SK-N-SH treated with all-trans-retinoic acid at 6 μM for 48 hours (cell line): ENCODE measurements at regions not wholly inside any gene's neighbourhood (a gene's known extent, or its start where the extent isn't known, plus 50 kb on each side); places are given as distances from the start of the nearest gene placed in this dataset.

Experiments used
- ATAC-seq: fragments of 200-7000 bp; cut with Tn5 transposase; 3 replicates; pipeline ENCODE4 v1.9.1; 2020; ENCODE audit warnings: mild to moderate bottlenecking, moderate library complexity
- ARNTL ChIP-seq: fragments of 450-650 bp; formaldehyde crosslinking; IDR thresholded peaks from 2 replicates; pipeline ENCODE4 v1.5.0; 2020; ENCODE audit warnings: low read depth, mild to moderate bottlenecking, moderate library complexity, borderline replicate concordance
- BACH2 ChIP-seq: fragments of 250-450 bp; sonication (Bioruptor Pico); IDR thresholded peaks from 2 replicates; pipeline ENCODE4 v1.9.0; 2021; ENCODE audit warnings: mild to moderate bottlenecking, borderline replicate concordance
- CSDC2 ChIP-seq: fragments of 250-450 bp; sonication (Bioruptor Pico); IDR thresholded peaks from 2 replicates; pipeline ENCODE4 v1.5.0; 2020; ENCODE audit warnings: mild to moderate bottlenecking, moderate library complexity
- CSRNP3 ChIP-seq: fragments of 250-450 bp; sonication (Bioruptor Pico); IDR thresholded peaks from 2 replicates; pipeline ENCODE4 v1.5.1; 2021; ENCODE audit warnings: mild to moderate bottlenecking, moderate library complexity
- ESRRG ChIP-seq: fragments of 250-450 bp; sonication (Bioruptor Pico); IDR thresholded peaks from 2 replicates; pipeline ENCODE4 v1.6.1; 2021; ENCODE audit warnings: mild to moderate bottlenecking
- GLIS3 ChIP-seq: fragments of 250-450 bp; sonication (Bioruptor Pico); IDR thresholded peaks from 2 replicates; pipeline ENCODE4 v1.5.0; 2020; ENCODE audit warnings: mild to moderate bottlenecking, moderate library complexity
- ISL1 ChIP-seq: fragments of 250-450 bp; sonication (Bioruptor Pico); IDR thresholded peaks from 2 replicates; pipeline ENCODE4 v2.1.2; 2022; ENCODE audit warnings: mild to moderate bottlenecking, moderate library complexity
- OSR1 ChIP-seq: fragments of 250-450 bp; sonication (Bioruptor Pico); IDR thresholded peaks from 2 replicates; pipeline ENCODE4 v1.8.0; 2022; ENCODE audit warnings: moderate library complexity, mild to moderate bottlenecking, inconsistent platforms
- POU6F1 ChIP-seq: fragments of 250-450 bp; sonication (Bioruptor Pico); IDR thresholded peaks from 2 replicates; pipeline ENCODE4 v1.8.0; 2021; ENCODE audit warnings: low read depth, mild to moderate bottlenecking, moderate library complexity, borderline replicate concordance
- RARB ChIP-seq: fragments of 250-450 bp; sonication (Bioruptor Pico); IDR thresholded peaks from 2 replicates; pipeline ENCODE4 v1.8.0; 2021; ENCODE audit warnings: mild to moderate bottlenecking, moderate library complexity
- SNAI2 ChIP-seq: fragments of 250-450 bp; sonication (Bioruptor Pico); IDR thresholded peaks from 2 replicates; pipeline ENCODE4 v1.5.0; 2020; ENCODE audit warnings: mild to moderate bottlenecking, moderate library complexity
- TCF4 ChIP-seq: fragments of 250-450 bp; sonication (Bioruptor Pico); IDR thresholded peaks from 2 replicates; pipeline ENCODE4 v1.8.0; 2021; ENCODE audit warnings: mild to moderate bottlenecking, moderate library complexity, borderline replicate concordance
- TOX ChIP-seq: fragments of 250-450 bp; sonication (Bioruptor Pico); IDR thresholded peaks from 2 replicates; pipeline ENCODE4 v1.8.0; 2021; ENCODE audit warnings: mild to moderate bottlenecking, moderate library complexity, borderline replicate concordance
- TSHZ2 ChIP-seq: fragments of 250-450 bp; sonication (Bioruptor Pico); IDR thresholded peaks from 2 replicates; pipeline ENCODE4 v1.5.0; 2020; ENCODE audit warnings: mild to moderate bottlenecking, moderate library complexity
- ZC3H10 ChIP-seq: fragments of 250-450 bp; sonication (Bioruptor Pico); IDR thresholded peaks from 2 replicates; pipeline ENCODE4 v1.5.1; 2021; ENCODE audit warnings: mild to moderate bottlenecking, moderate library complexity
- ZFP3 ChIP-seq: fragments of 250-450 bp; sonication (Bioruptor Pico); IDR thresholded peaks from 2 replicates; pipeline ENCODE4 v1.5.0; 2020; ENCODE audit warnings: mild to moderate bottlenecking, moderate library complexity
- ZFP30 ChIP-seq: fragments of 450-650 bp; formaldehyde crosslinking; IDR thresholded peaks from 2 replicates; pipeline ENCODE4 v1.5.0; 2022; ENCODE audit warnings: mild to moderate bottlenecking, moderate library complexity
- ZNF70 ChIP-seq: fragments of 450-650 bp; formaldehyde crosslinking; IDR thresholded peaks from 2 replicates; pipeline ENCODE4 v1.5.0; 2020; ENCODE audit warnings: mild to moderate bottlenecking, moderate library complexity
- ZNF8 ChIP-seq: fragments of 450-650 bp; formaldehyde crosslinking; IDR thresholded peaks from 2 replicates; pipeline ENCODE4 v1.5.0; 2020; ENCODE audit warnings: mild to moderate bottlenecking, moderate library complexity
- TF ChIP-seq, protein P1 (sequence below): fragments of 250-450 bp; sonication (Bioruptor Pico); IDR thresholded peaks from 2 replicates; pipeline ENCODE4 v1.8.0; 2020; ENCODE audit warnings: mild to moderate bottlenecking, moderate library complexity, borderline replicate concordance

DNA sequence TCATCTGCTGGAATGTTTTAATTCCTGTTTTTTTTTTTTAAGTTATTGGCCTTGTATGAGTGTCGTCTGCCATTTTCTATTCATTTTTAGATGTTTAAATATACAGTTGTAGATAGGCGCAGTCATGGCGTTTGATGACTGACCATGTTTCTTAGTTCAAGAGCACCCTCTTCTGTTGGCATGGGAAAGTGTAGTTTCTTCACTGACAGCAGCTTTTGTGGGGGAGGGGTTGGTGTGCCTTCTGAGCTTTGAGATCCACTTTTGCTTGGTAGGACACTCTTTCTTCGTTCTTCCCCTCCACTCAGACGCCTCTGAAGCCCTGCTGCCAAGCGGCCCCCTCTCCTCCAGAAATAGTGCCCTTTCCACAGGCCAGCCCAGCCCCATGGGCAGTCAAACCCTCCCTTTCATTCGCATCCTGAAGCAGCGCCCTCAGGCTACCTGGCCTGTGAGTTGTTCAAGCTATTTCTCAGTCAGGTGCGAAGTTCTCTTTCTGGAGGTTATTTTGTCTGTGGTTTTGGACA lies 492.0 kb downstream of the TNS1 start:
- TF ChIP-seq TSHZ2 (CRISPR knock-in tag): no peak
- no peak for TF ChIP-seq ZNF70 (CRISPR knock-in tag)
- no peak for TF ChIP-seq ARNTL (CRISPR knock-in tag)
- no peak for TF ChIP-seq GLIS3 (CRISPR knock-in tag)
- TF ChIP-seq TOX (CRISPR knock-in tag): no peak
- no peak for TF ChIP-seq ISL1 (CRISPR knock-in tag)
- no peak for TF ChIP-seq CSRNP3
- TF ChIP-seq TCF4 (CRISPR knock-in tag): no peak
- TF ChIP-seq OSR1: no peak
- peak; percentile 97 for ATAC-seq

GRCh38 chr2:217505303-217505702 lies 497.5 kb downstream of the TNS1 start:
- no peak for ATAC-seq
- TF ChIP-seq ZFP3 (CRISPR knock-in tag): no peak
- TF ChIP-seq, protein P1, sequence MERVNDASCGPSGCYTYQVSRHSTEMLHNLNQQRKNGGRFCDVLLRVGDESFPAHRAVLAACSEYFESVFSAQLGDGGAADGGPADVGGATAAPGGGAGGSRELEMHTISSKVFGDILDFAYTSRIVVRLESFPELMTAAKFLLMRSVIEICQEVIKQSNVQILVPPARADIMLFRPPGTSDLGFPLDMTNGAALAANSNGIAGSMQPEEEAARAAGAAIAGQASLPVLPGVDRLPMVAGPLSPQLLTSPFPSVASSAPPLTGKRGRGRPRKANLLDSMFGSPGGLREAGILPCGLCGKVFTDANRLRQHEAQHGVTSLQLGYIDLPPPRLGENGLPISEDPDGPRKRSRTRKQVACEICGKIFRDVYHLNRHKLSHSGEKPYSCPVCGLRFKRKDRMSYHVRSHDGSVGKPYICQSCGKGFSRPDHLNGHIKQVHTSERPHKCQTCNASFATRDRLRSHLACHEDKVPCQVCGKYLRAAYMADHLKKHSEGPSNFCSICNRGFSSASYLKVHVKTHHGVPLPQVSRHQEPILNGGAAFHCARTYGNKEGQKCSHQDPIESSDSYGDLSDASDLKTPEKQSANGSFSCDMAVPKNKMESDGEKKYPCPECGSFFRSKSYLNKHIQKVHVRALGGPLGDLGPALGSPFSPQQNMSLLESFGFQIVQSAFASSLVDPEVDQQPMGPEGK (CRISPR knock-in tag): no peak
- no peak for TF ChIP-seq CSDC2 (CRISPR knock-in tag)
- no peak for TF ChIP-seq OSR1
- TF ChIP-seq TOX (CRISPR knock-in tag): no peak
- TF ChIP-seq TCF4 (CRISPR knock-in tag): no peak
- no peak for TF ChIP-seq CSRNP3
- TF ChIP-seq GLIS3 (CRISPR knock-in tag): no peak

DNA sequence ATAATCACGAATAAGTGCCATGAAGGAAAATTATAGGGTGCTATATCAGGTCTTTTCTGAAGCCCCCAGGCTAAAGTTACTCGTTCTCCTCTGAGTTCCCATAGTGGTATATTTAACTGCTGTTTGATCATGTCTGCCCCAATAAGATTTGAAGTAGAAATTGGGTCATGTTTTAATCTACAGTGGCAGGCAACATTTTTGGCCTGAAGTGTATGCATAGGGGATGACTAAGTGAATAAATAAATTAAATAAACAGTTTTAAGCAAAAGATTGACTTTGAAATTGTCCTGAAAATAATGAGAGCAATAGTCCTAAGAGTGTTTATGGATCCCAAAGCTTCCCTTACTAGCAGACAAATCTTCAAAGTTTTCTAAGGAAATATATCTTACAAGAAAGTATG lies 500.9 kb downstream of the TNS1 start:
- ATAC-seq: no peak
- no peak for TF ChIP-seq TCF4 (CRISPR knock-in tag)
- no peak for TF ChIP-seq OSR1
- no peak for TF ChIP-seq RARB (CRISPR knock-in tag)
- TF ChIP-seq, all 23 proteins: peak for 0

GRCh38 chr2:217497843-217498377 lies 504.9 kb downstream of the TNS1 start:
- ATAC-seq: no peak

GRCh38 chr2:217494557-217494956 lies 508.2 kb downstream of the TNS1 start:
- no peak for ATAC-seq
- TF ChIP-seq POU6F1 (CRISPR knock-in tag) (no peak), ZNF8 (CRISPR knock-in tag) (no peak), OSR1 (no peak), ARNTL (CRISPR knock-in tag) (no peak), TOX (CRISPR knock-in tag) (no peak), RARB (CRISPR knock-in tag) (no peak), ZFP30 (CRISPR knock-in tag) (no peak), ESRRG (CRISPR knock-in tag) (no peak), SNAI2 (no peak), ISL1 (CRISPR knock-in tag) (no peak), BACH2 (no peak), CSDC2 (CRISPR knock-in tag) (no peak), ZC3H10 (CRISPR knock-in tag) (no peak), GLIS3 (CRISPR knock-in tag) (no peak)
- TF ChIP-seq, protein P1 (CRISPR knock-in tag): no peak

More at GRCh38 chr2:217497843-217498377, 504.9 kb downstream of the TNS1 start:
- TF ChIP-seq ISL1 (CRISPR knock-in tag) (no peak), OSR1 (no peak), ARNTL (CRISPR knock-in tag) (no peak), BACH2 (no peak), ZNF8 (CRISPR knock-in tag) (no peak)
